ENCODE measurements at regions not wholly inside any gene's neighbourhood (a gene's known extent, or its start where the extent isn't known, plus 50 kb on each side); places are given as distances from the start of the nearest gene placed in this dataset.

GRCh38 chr9:107841076-107841475 is 351.5 kb upstream of the KLF4 start:
- H3K4me3 ChIP-seq (ENCODE audit: low read depth, low read length), result no peak overlapping the region
- no peak for TF ChIP-seq CTCF (IDR thresholded peaks at IDR 0.05; ENCODE audit: insufficient read depth, low read depth, low read length, missing control alignments)
- DNase-seq (ENCODE audit: low read depth), result no peak

- no peak for DNase-seq (ENCODE audit: low read depth)
- no peak overlapping the region for H3K4me3 ChIP-seq (ENCODE audit: low read depth, low read length)
Observed at GRCh38 chr9:107839371-107839770, 349.8 kb upstream of the KLF4 start.

DNA sequence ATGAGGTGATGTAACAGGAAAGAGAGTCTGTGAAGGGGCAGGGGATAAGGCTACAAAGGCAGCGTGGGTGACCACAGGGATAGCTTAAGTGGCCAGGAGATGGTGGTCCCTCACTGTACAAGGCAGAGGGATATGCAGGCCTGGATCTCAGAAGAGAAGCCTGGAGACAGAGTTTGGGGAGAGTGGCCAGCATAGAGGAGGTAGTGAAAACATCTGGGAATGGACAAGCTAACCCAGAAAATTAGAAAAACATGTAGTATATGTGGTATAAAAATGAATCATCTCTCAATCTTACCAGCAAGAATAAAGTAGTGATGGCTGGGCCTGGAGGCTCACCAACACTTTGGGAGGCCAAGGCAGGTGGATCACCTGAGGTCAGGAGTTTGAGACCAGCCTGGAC is 349.2 kb upstream of the KLF4 start:
- DNase-seq (ENCODE audit: low read depth), result no peak
- H3K4me3 ChIP-seq (ENCODE audit: low read depth, low read length), result no peak overlapping the region
- TF ChIP-seq CTCF (IDR thresholded peaks at IDR 0.05; ENCODE audit: insufficient read depth, low read depth, low read length, missing control alignments), result no peak

More at GRCh38 chr9:107839371-107839770, 349.8 kb upstream of the KLF4 start:
- TF ChIP-seq CTCF (IDR thresholded peaks at IDR 0.05; ENCODE audit: insufficient read depth, low read depth, low read length, missing control alignments), result no peak

DNA sequence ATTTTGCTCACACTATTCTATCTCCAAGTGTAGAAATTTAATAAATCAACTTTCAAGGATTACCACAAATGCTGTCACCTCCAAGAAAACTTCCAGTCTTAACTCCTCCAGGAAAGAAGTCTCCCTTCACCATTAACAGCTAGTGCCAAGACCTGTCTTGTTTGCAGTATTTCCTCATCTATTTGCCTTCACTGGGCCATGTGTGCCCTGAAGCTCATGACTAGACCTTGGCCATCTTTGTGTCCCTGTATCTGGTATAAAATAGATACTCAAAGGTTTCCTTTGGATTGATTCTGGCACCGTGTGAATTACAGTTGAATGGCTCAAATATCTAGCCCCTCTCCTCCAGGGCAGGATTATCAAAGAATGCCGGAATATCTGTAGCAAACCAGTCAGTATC is 346.7 kb upstream of the KLF4 start:
- H3K4me3 ChIP-seq (ENCODE audit: low read depth, low read length), result no peak overlapping the region
- DNase-seq (ENCODE audit: low read depth), result no peak
- TF ChIP-seq CTCF (IDR thresholded peaks at IDR 0.05; ENCODE audit: insufficient read depth, low read depth, low read length, missing control alignments), result no peak

GRCh38 chr9:107833295-107833694 is 343.7 kb upstream of the KLF4 start:
- no peak for DNase-seq (ENCODE audit: low read depth)
- no peak overlapping the region for H3K4me3 ChIP-seq (ENCODE audit: low read depth, low read length)
- TF ChIP-seq CTCF (IDR thresholded peaks at IDR 0.05; ENCODE audit: insufficient read depth, low read depth, low read length, missing control alignments), result no peak

DNA sequence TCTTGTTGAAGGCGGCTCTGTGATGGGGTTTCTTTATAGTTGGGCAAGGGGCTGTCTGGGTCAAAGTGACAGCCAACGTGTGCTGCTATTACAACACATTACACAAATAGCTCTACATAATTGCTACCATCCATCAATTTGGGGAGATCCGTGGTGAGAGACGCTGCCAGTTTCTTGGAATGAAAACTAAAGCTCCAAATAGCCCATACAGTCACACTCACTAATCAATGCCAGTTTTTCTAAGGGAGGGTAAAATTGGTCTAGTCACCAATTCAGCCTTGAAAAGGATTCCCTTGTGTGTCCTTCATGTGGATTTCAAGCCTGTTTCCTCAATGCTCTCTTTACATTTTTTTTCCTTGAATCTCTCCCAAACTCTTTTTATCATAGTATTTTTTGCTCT is 343.3 kb upstream of the KLF4 start:
- no peak overlapping the region for H3K4me3 ChIP-seq (ENCODE audit: low read depth, low read length)
- no peak for TF ChIP-seq CTCF (IDR thresholded peaks at IDR 0.05; ENCODE audit: insufficient read depth, low read depth, low read length, missing control alignments)
- DNase-seq (ENCODE audit: low read depth), result no peak

GRCh38 chr9:107830479-107830878 is 340.9 kb upstream of the KLF4 start:
- TF ChIP-seq CTCF (IDR thresholded peaks at IDR 0.05; ENCODE audit: insufficient read depth, low read depth, low read length, missing control alignments), result no peak
- no peak overlapping the region for H3K4me3 ChIP-seq (ENCODE audit: low read depth, low read length)
- DNase-seq (ENCODE audit: low read depth), result no peak
